Vagina (tissue), 2 donors: ENCODE measurements at regions not wholly inside any gene's neighbourhood (a gene's known extent, or its start where the extent isn't known, plus 50 kb on each side); places are given as distances from the start of the nearest gene placed in this dataset.

Source experiments
- DNase-seq, 2 donors: peaks; one replicate each; pipeline ENCODE4 v3.0.0-alpha.2; 2017; ENCODE audit errors: extremely low spot score in 2 of 2
- H3K27ac ChIP-seq: fragments of 200-600 bp; sonication (generic); one replicate; pipeline ENCODE4 v1.5.1; 2019
- H3K27me3 ChIP-seq: fragments of 200-600 bp; sonication (generic); one replicate; pipeline ENCODE4 v1.5.1; 2019
- H3K36me3 ChIP-seq, 2 donors: fragments of 200-600 bp; sonication (generic); one replicate each; pipeline ENCODE4 v1.5.1; 2017 to 2019
- H3K4me1 ChIP-seq: fragments of 200-600 bp; sonication (generic); one replicate; pipeline ENCODE4 v1.5.1; 2019
- H3K4me3 ChIP-seq, 2 donors: fragments of 200-600 bp; sonication (generic); 1 replicate in 1 of 2; 2 replicates in 1 of 2; pipeline ENCODE4 v1.5.1; 2016 to 2019
- H3K9me3 ChIP-seq: fragments of 200-600 bp; sonication (generic); one replicate; pipeline ENCODE4 v1.5.1; 2019
- CTCF ChIP-seq, 3 experiments: fragments of 450-650 bp in 2 of 3; fragments of 200-600 bp in 1 of 3; sonication (generic) in 1 of 3; IDR thresholded peaks; one replicate each; pipeline ENCODE4 v1.5.1; 2017 to 2019; ENCODE audit warnings: antibody characterized with exemption in 3 of 3, mild to moderate bottlenecking in 2 of 3, moderate library complexity in 2 of 3
- POLR2A ChIP-seq, 2 donors: fragments of 450-650 bp; IDR thresholded peaks; one replicate each; pipeline ENCODE4 v1.6.1; 2017; ENCODE audit warnings: antibody characterized with exemption in 2 of 2, mild to moderate bottlenecking in 2 of 2, moderate library complexity in 2 of 2
- POLR2AphosphoS5 ChIP-seq, 2 donors: sonication (generic); formaldehyde crosslinking; IDR thresholded peaks; one replicate each; pipeline ENCODE4 v1.9.0; 2017; ENCODE audit warnings: antibody characterized with exemption in 2 of 2, mild to moderate bottlenecking in 2 of 2, low read depth in 1 of 2; ENCODE audit not compliant: insufficient read depth in 1 of 2
- intact Hi-C: fragments of 100-400 bp; cut with DNase I; formaldehyde crosslinking; loops from one replicate; pipeline ENCODE4 v1.15.1; 2023

- Histone ChIP-seq H3K27me3 (no peaks in the 10 kb centered on the region), H3K9me3 (no peaks in the 10 kb centered on the region), H3K4me1 (no peaks in the 10 kb centered on the region), H3K27ac (no peak overlapping the region), H3K4me3 (no peak overlapping the region), H3K36me3 (no peaks in the 10 kb centered on the region)
- DNase-seq = no peak
- intact Hi-C loops = no loop called here
- no peak for TF ChIP-seq POLR2AphosphoS5 (IDR thresholded peaks at IDR 0.05; ENCODE audit: insufficient read depth in 1 of 2, low read depth in 1 of 2)
- no peak for TF ChIP-seq POLR2A (IDR thresholded peaks at IDR 0.05)
- TF ChIP-seq CTCF (IDR thresholded peaks at IDR 0.05) = no peak
Measured at GRCh38 chr11:45748801-45749200, 56.1 kb upstream of the SLC35C1 start.

GRCh38 chr11:45745065-45745811 lies 59.7 kb upstream of the SLC35C1 start:
- Histone ChIP-seq H3K9me3 (no peaks in the 10 kb centered on the region), H3K4me3 (no peak overlapping the region), H3K4me1 (no peaks in the 10 kb centered on the region), H3K27me3 (no peaks in the 10 kb centered on the region), H3K36me3 (no peaks in the 10 kb centered on the region), H3K27ac (peak overlapping the region; percentile 27)
- TF ChIP-seq POLR2AphosphoS5 (IDR thresholded peaks at IDR 0.05; ENCODE audit: insufficient read depth in 1 of 2, low read depth in 1 of 2) (no peak), POLR2A (IDR thresholded peaks at IDR 0.05) (no peak), CTCF (IDR thresholded peaks at IDR 0.05) (no peak)
- no peak for DNase-seq
- intact Hi-C loops = no loop called here

- H3K27me3 ChIP-seq = no peaks in the 10 kb centered on the region
- TF ChIP-seq POLR2AphosphoS5 (IDR thresholded peaks at IDR 0.05; ENCODE audit: insufficient read depth in 1 of 2, low read depth in 1 of 2) (no peak), CTCF (IDR thresholded peaks at IDR 0.05) (no peak), POLR2A (IDR thresholded peaks at IDR 0.05) (no peak)
- DNase-seq = no peak
- no peaks in the 10 kb centered on the region for H3K4me1 ChIP-seq
- no peaks in the 10 kb centered on the region for H3K36me3 ChIP-seq
- intact Hi-C loops = no loop called here
- no peak overlapping the region for H3K27ac ChIP-seq
- no peaks in the 10 kb centered on the region for H3K9me3 ChIP-seq
- no peak overlapping the region for H3K4me3 ChIP-seq
Measured at GRCh38 chr11:45743556-45744468, 61.1 kb upstream of the SLC35C1 start.

- no peak overlapping the region for H3K4me3 ChIP-seq
- no peak for TF ChIP-seq CTCF (IDR thresholded peaks at IDR 0.05)
- TF ChIP-seq POLR2A (IDR thresholded peaks at IDR 0.05) = no peak
- no peak for TF ChIP-seq POLR2AphosphoS5 (IDR thresholded peaks at IDR 0.05; ENCODE audit: insufficient read depth in 1 of 2, low read depth in 1 of 2)
- no peaks in the 10 kb centered on the region for H3K9me3 ChIP-seq
- intact Hi-C loops = no loop called here
- H3K4me1 ChIP-seq = no peaks in the 10 kb centered on the region
- no peaks in the 10 kb centered on the region for H3K27me3 ChIP-seq
- no peak overlapping the region for H3K27ac ChIP-seq
- DNase-seq = no peak
- H3K36me3 ChIP-seq = no peaks in the 10 kb centered on the region
Measured at GRCh38 chr11:45741582-45741981, 63.4 kb upstream of the SLC35C1 start.
